Activated naive CD4-positive, alpha-beta T cell treated with anti-CD3 and anti-CD28 coated beads, Interleukin-2, amount 10 ng/mL, durations not matched to agents 7 days and 5 days (primary cell): ENCODE measurements at regions not wholly inside any gene's neighbourhood (a gene's known extent, or its start where the extent isn't known, plus 50 kb on each side); places are given as distances from the start of the nearest gene placed in this dataset.
"Not testable (repeated sequence)": the region's sequence is repeated elsewhere in the genome, so short reads cannot be mapped to it uniquely, and the experiment has no call there.

Source experiments
- CTCF ChIA-PET: fragments of 350-600 bp; sonication (Branson Sonifier 250); formaldehyde crosslinking; loops from one replicate; lab custom pipeline; 2021; ENCODE audit warnings: antibody characterized with exemption; lab: Charles Lee
- DNase-seq: peaks from one replicate; pipeline ENCODE4 v3.0.0-alpha.2; 2020
- H3K27ac Mint-ChIP-seq: one replicate; pipeline ENCODE4 v1.8.0; 2021; ENCODE audit warnings: mild to moderate bottlenecking, moderate library complexity, mixed read lengths
- H3K27me3 Mint-ChIP-seq: one replicate; pipeline ENCODE4 v1.8.0; 2021; ENCODE audit warnings: mild to moderate bottlenecking, mixed read lengths
- H3K36me3 Mint-ChIP-seq: one replicate; pipeline ENCODE4 v1.8.0; 2021; ENCODE audit warnings: mixed read lengths
- H3K4me1 Mint-ChIP-seq: one replicate; pipeline ENCODE4 v1.8.0; 2021; ENCODE audit warnings: mixed read lengths
- H3K4me3 Mint-ChIP-seq: one replicate; pipeline ENCODE4 v1.8.0; 2021; ENCODE audit warnings: mild to moderate bottlenecking, moderate library complexity, mixed read lengths
- H3K9me3 Mint-ChIP-seq: one replicate; pipeline ENCODE4 v1.8.0; 2021; ENCODE audit warnings: mixed read lengths

DNA sequence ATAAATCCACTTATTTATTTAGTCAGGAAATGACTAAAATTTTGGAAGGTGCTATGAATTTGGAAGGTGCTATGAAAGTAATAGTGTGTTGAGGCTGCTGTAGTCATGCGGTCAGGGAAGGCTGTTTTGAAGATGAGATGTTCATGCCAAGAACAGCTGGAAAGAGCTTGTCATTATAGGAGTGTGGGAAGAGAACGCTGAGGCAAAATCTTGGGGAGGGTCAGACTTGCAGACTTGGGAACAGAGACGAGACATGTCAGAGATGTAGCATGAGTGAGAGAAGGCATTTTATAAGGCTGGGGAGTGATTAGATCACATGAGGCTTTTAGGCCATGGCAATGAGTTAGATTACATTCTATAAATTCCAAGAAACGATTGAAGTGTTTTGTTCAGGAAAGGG lies 124.0 kb upstream of the B3GAT2 start:
- Mint-ChIP-seq H3K36me3 (no peaks in the 10 kb centered on the region), H3K9me3 (peaks cover 5% of the 10 kb centered on the region), H3K27ac (no peak overlapping the region), H3K4me3 (no peak overlapping the region), H3K4me1 (no peaks in the 10 kb centered on the region), H3K27me3 (no peaks in the 10 kb centered on the region)
- CTCF ChIA-PET: no interaction called here
- DNase-seq: no peak

DNA sequence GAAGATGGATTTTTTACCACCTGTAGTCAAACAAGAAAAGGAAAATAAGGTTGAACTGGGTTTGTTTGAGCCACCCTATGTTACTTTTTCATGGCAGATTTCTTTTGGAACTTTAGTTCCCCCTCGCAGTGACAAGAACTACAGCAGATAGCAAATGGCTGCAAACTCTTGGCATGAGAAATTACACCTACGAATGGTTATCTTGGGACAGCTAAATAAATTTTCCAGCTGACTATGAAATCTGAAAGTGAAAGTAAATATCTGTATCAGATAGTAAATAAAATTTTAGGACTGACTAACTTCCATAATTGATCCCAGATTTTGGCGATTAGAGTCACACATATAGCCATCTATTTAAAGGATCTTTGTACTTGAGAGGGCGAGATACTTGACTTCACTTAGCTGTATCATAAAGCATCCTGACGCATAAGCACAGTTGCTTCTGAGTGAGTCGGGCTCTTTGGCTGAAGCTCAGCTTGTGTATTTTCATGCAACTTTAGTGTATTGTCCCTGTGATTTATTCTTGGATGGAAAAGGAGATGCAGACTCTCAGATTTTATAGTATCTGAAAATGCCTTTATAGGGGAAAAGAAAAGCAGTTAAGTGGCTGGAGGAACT lies 125.3 kb upstream of the B3GAT2 start:
- DNase-seq: no peak
- Mint-ChIP-seq H3K27ac (no peak overlapping the region), H3K27me3 (no peaks in the 10 kb centered on the region), H3K4me3 (no peak overlapping the region), H3K36me3 (no peaks in the 10 kb centered on the region), H3K4me1 (no peaks in the 10 kb centered on the region), H3K9me3 (peaks cover 5% of the 10 kb centered on the region)
- CTCF ChIA-PET: no interaction called here

DNA sequence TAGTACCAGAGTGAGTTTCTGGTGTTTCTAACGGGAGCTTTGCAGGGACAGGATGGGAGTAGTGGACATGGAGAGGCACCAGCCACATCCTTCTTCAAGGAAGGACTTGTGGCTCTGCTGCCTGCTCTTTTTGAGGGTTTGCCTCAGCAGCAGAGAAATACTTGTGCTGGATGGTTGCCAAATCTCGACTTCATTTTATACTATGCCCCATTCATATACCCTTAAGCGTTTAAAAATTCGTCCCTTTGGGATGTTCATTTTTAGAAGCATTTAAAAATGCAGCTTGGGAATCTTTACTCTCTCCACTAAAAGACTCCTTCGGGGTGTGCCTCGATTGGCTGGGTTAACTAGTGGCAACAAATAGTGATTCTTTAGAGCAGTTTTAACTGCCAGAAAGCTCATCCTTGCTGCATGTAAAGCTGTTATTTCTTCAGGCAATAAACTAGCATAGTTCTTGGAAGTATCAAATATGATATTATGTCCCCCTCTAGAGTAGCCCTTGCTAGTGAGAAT lies 126.5 kb upstream of the B3GAT2 start:
- Mint-ChIP-seq H3K36me3 (no peaks in the 10 kb centered on the region), H3K27me3 (no peaks in the 10 kb centered on the region), H3K4me1 (no peaks in the 10 kb centered on the region), H3K9me3 (peaks cover 3% of the 10 kb centered on the region), H3K4me3 (no peak overlapping the region), H3K27ac (no peak overlapping the region)
- DNase-seq: no peak
- CTCF ChIA-PET: no interaction called here

DNA sequence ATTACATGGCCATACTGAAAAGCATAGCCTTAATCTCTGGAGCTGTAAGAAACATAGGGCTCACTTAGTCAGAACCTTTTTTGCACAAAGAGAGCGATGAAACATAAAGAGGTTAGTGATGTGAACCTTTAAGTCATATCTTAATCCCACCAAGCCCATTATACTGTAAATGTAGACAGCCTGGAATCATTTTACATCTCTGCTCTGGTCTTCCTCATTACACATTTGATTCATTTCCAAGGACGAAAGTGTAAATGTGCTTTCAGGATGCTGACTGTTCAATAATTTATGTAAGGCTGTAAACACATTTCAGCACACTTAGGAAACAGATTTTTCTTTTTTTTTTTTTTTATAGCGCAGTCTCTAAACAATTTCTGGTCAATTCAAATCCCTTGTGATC lies 131.3 kb upstream of the B3GAT2 start:
- Mint-ChIP-seq H3K9me3 (no peaks in the 10 kb centered on the region), H3K27ac (no peak overlapping the region), H3K4me1 (no peaks in the 10 kb centered on the region), H3K4me3 (no peak overlapping the region), H3K27me3 (no peaks in the 10 kb centered on the region), H3K36me3 (no peaks in the 10 kb centered on the region)
- CTCF ChIA-PET: no interaction called here
- DNase-seq: no peak

DNA sequence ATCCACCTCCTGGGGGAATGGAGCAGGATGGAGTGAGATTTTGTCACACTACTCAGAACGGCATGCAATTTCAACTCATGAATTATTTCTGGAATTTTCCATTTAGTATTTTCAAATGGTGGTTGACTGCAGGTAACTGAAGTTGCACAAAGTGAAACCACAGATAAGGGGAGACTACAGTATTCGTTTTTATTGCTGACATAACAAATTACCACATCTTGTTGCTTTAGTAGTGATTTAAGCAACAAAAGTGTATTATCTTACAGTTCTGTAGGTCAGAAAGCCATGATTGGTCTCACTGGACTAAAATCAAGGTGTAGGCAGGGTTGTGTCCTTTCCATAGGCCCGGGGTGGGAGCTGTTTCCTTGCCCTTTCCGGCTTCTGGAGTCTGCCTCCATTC lies 133.4 kb upstream of the B3GAT2 start:
- Mint-ChIP-seq H3K4me3 (no peak overlapping the region), H3K36me3 (no peaks in the 10 kb centered on the region), H3K27me3 (no peaks in the 10 kb centered on the region), H3K9me3 (no peaks in the 10 kb centered on the region), H3K27ac (no peak overlapping the region), H3K4me1 (no peaks in the 10 kb centered on the region)
- DNase-seq: no peak
- CTCF ChIA-PET: no interaction called here

DNA sequence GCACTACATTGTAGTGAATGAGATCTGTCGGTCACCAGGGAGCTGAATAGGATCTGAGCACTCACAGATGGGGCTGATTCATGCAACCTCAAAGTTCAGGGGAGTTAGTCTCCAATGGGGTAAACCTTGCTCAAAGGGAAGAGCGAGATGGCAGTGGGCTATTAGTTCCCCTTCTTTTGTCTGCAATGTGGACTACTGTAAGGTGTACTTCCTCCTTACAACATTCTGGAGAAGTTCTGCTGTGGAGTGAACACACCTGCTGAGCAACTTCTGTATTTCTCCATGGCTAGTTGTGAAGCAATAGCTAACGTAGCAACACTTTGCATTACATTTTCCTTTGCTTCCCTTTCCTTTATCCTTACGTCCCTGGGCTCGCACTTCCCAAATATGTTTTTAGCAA lies 134.3 kb upstream of the B3GAT2 start:
- H3K36me3 Mint-ChIP-seq: no peaks in the 10 kb centered on the region
- H3K9me3 Mint-ChIP-seq: no peaks in the 10 kb centered on the region
- CTCF ChIA-PET: no interaction called here
- H3K27me3 Mint-ChIP-seq: no peaks in the 10 kb centered on the region
- H3K4me3 Mint-ChIP-seq: no peak overlapping the region
- H3K4me1 Mint-ChIP-seq: no peaks in the 10 kb centered on the region
- H3K27ac Mint-ChIP-seq: no peak overlapping the region
- no peak for DNase-seq

DNA sequence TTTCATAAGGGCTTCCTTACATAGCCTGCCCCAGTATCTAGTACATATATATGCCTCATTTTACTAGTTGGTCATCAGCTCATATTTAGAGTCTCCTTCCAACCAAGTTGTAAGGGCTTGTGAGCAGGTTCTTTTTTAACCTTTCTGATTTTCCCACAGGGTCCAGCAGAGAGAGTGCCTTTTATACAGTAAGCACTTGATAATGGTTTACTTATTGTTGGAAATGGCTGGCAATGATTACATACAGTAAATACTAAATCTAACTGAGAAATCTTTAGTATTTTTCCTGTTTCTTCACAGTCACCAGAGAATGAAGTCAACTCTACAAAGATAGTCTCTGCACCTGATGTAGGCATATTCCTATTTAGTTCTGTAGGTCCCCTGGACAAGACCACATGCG lies 135.1 kb upstream of the B3GAT2 start:
- no peaks in the 10 kb centered on the region for H3K36me3 Mint-ChIP-seq
- no peak overlapping the region for H3K27ac Mint-ChIP-seq
- H3K4me3 Mint-ChIP-seq: no peak overlapping the region
- DNase-seq: no peak
- no peaks in the 10 kb centered on the region for H3K4me1 Mint-ChIP-seq
- H3K9me3 Mint-ChIP-seq: no peaks in the 10 kb centered on the region
- CTCF ChIA-PET: no interaction called here
- no peaks in the 10 kb centered on the region for H3K27me3 Mint-ChIP-seq

DNA sequence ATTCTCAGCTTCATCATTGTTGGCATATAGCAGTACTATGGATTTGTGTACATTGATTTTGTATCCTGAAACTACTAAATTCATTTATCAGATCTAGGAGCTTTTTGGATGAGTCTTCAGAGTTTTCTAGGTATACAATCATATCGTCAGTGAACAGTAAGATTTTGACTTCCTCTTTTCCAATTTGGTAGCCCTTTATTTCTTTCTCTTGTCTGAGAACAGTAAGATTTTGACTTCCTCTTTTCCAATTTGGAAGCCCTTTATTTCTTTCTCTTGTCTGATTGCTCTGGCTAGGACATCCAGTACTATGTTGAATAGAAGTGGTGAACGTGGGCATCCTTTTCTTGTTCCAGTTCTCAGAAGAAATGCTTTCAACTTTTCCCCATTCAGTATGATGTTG lies 140.4 kb upstream of the B3GAT2 start:
- H3K4me1 Mint-ChIP-seq: not testable (repeated sequence)

DNA sequence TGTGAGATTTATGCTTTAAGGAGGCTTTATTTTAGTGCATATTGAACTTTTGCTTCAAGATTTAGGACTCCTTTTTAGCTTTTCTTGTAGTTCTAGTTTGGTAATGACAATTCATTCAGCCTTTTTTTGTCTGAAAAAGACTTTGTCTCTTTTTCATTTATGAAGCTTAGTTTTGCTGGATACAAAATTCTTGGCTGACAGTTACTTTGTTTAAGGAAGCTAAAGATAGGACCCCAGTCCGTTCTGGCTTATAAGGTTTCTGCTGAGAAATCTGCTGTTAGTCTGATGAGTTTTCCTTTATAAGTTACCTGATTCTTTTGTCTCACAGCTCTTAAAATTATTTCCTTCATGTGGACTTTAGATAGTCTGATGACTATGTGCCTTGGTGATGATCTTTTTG lies 142.8 kb upstream of the B3GAT2 start:
- H3K27ac Mint-ChIP-seq: no peak overlapping the region
- CTCF ChIA-PET: no interaction called here
- DNase-seq: no peak
- H3K27me3 Mint-ChIP-seq: no peaks in the 10 kb centered on the region
- no peaks in the 10 kb centered on the region for H3K4me1 Mint-ChIP-seq
- no peaks in the 10 kb centered on the region for H3K36me3 Mint-ChIP-seq
- H3K4me3 Mint-ChIP-seq: no peak overlapping the region
- no peaks in the 10 kb centered on the region for H3K9me3 Mint-ChIP-seq

More for the DNA sequence above, 140.4 kb upstream of the B3GAT2 start:
- H3K4me3 Mint-ChIP-seq, H3K9me3 Mint-ChIP-seq, H3K27ac Mint-ChIP-seq, DNase-seq, CTCF ChIA-PET, H3K36me3 Mint-ChIP-seq, H3K27me3 Mint-ChIP-seq: not testable (repeated sequence)

DNA sequence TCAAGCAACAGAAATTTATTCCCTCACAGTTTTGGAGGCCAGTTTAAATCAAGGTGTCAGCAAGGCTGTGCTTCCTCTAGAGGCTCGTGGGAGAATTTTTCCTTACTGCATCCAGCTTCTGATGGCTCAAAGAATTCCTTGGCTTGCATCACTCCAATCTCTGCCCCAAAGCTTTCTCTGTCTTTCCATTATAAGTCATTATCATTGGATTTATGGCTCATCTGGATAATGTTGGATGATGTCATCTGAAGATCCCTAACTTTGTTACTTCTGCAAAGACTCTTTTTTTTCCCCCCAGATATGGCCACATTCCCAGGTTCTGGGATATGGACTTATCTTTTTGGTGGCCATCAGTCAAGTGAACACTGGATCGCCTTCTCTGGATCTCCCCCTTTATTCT lies 146.3 kb upstream of the B3GAT2 start:
- H3K9me3 Mint-ChIP-seq: no peaks in the 10 kb centered on the region
- no peaks in the 10 kb centered on the region for H3K27me3 Mint-ChIP-seq

DNA sequence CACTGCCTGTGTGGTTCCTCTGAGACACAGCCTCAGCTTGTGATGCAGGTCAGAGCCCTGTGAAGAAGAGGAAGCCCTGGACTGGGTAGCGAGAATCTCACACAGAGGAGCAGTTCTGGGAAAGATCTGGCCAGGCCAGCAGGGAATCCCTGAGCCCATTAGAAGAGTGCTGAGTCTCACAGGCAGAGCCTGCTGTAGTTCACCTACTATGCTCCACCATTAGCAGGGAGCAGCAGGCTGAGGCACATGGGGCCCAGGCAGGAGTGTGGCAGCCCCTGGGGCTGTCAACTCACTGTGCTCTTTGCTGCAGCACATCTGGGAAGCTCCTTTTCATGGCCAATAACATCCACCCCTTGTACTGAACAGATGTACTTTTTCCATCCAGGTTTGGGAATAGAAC lies 146.8 kb upstream of the B3GAT2 start:
- Mint-ChIP-seq H3K4me3 (no peak overlapping the region), H3K9me3 (no peaks in the 10 kb centered on the region), H3K27ac (no peak overlapping the region), H3K27me3 (no peaks in the 10 kb centered on the region), H3K36me3 (no peaks in the 10 kb centered on the region), H3K4me1 (no peaks in the 10 kb centered on the region)
- no peak for DNase-seq
- CTCF ChIA-PET: no interaction called here

More for the DNA sequence above, 146.3 kb upstream of the B3GAT2 start:
- Mint-ChIP-seq H3K27ac (no peak overlapping the region), H3K36me3 (no peaks in the 10 kb centered on the region), H3K4me1 (no peaks in the 10 kb centered on the region), H3K4me3 (no peak overlapping the region)
- CTCF ChIA-PET: no interaction called here
- no peak for DNase-seq

DNA sequence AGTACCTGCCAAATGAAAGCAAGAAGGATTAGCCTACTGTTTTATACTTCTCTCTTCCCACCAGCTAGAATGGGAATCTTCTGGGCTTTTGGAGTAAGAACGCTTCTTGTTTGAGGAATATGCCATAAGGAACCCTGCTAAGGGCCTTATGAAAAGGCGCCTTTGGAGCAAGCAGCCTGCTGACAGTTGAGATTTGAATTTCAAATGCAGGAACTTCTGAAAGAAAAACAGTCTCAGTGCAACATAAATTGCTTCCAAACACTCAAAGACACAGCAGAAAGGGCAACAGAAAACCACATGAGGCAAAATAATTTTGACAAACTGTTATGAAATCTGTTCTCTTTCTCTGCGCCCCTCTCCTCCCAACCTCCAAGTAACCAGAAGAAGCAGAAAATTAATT lies 149.4 kb upstream of the B3GAT2 start:
- no peaks in the 10 kb centered on the region for H3K9me3 Mint-ChIP-seq
- H3K36me3 Mint-ChIP-seq: no peaks in the 10 kb centered on the region
- H3K27me3 Mint-ChIP-seq: peaks cover 9% of the 10 kb centered on the region
- H3K4me3 Mint-ChIP-seq: no peak overlapping the region
- H3K27ac Mint-ChIP-seq: no peak overlapping the region
- CTCF ChIA-PET: no interaction called here
- no peak for DNase-seq
- H3K4me1 Mint-ChIP-seq: no peaks in the 10 kb centered on the region

DNA sequence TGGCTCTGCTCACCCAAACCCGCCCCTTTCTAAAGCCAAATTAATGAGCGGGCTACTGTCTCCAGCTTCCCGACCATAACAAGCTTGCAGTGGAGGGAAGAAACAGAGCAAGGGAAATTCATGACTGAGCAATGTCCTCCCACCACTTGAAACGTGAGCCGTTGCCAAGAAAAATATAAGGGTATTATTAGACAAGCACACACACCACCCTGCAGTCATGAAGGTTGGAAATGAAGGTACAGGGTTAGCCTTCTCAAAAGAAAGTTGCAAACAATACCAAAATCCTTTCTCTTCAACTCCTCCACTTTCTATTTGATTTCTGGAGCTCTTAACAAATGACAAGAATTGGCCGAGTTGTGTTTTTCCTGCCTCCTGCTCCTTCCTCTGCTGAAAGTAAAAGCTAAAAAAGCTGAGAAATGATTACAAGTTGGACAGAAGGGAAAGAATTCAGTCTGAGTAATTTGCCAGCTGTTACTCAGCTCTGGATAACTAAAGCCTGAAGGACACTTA lies 151.1 kb upstream of the B3GAT2 start:
- Mint-ChIP-seq H3K4me1 (no peaks in the 10 kb centered on the region), H3K4me3 (no peak overlapping the region), H3K27me3 (peaks cover 9% of the 10 kb centered on the region), H3K36me3 (no peaks in the 10 kb centered on the region), H3K27ac (no peak overlapping the region), H3K9me3 (no peaks in the 10 kb centered on the region)
- no peak for DNase-seq
- CTCF ChIA-PET: no interaction called here

DNA sequence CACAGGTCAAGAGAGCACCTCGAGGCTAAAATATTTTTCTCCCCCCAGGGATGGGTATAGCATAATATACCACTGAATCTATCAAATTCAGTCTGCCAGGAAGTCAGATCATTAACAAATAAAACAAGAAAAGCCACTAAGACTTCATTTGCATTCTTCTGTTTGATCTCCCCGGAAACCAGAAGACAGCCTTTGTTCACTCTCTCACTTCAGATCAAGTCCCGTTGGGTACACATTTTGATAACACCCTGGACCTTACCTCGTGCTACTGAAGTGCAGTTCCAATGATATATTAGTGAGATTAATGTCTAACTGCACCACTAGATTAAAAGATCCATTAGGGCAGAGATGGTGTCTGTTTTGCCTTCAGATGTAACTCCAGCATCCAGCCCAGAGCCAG lies 157.7 kb upstream of the B3GAT2 start:
- CTCF ChIA-PET: no interaction called here

DNA sequence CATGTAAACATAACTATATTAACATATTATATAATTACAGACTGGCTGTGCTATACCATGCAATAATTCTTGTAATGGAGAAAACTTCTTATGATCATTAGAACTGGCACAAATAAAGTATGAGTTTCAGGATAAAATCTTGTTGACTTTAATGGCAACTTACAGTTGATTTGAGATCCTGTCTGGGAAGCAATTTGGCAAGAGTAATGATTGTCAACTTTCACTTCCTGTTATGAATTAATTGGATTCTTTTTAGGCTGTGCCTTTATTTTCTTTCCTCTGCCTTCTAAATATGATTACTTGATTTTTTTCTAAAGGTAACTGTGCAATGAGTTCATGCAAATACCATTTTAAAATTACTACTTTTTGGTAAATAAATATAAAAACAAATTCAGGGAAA lies 158.1 kb upstream of the B3GAT2 start:
- H3K9me3 Mint-ChIP-seq: no peaks in the 10 kb centered on the region
- DNase-seq: no peak
- no peaks in the 10 kb centered on the region for H3K4me1 Mint-ChIP-seq
- no peak overlapping the region for H3K27ac Mint-ChIP-seq
- H3K27me3 Mint-ChIP-seq: peaks cover 9% of the 10 kb centered on the region
- no peaks in the 10 kb centered on the region for H3K36me3 Mint-ChIP-seq
- no peak overlapping the region for H3K4me3 Mint-ChIP-seq
- CTCF ChIA-PET: no interaction called here

More for the DNA sequence above, 157.7 kb upstream of the B3GAT2 start:
- no peaks in the 10 kb centered on the region for H3K36me3 Mint-ChIP-seq
- no peak for DNase-seq
- no peak overlapping the region for H3K4me3 Mint-ChIP-seq
- H3K27ac Mint-ChIP-seq: no peak overlapping the region
- peaks cover 9% of the 10 kb centered on the region for H3K27me3 Mint-ChIP-seq
- H3K4me1 Mint-ChIP-seq: no peaks in the 10 kb centered on the region
- H3K9me3 Mint-ChIP-seq: no peaks in the 10 kb centered on the region
